ENCODE measurements at regions not wholly inside any gene's neighbourhood (a gene's known extent, or its start where the extent isn't known, plus 50 kb on each side); places are given as distances from the start of the nearest gene placed in this dataset.

DNA sequence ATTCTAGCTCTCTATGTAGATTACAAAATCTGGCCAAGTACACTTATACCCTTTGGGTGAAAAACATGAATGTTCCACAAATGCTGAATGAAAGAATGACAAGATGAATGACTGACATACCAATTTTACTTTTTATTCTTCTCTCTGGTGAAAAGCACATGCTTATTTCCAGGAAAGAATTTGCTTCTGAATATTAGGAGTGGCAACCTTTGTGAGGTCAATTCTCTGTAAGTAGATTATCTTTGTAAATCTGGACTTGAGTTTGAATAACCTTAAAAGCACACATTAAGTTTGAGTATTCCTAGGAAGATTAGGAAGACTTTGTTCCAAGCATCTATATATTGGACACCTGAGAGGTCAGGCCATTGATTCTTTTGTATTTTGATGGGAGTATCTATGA lies 78.1 kb upstream of the P2RY1 start:
- no peaks in the 10 kb centered on the region for H3K36me3 Mint-ChIP-seq (ENCODE audit: low read depth)
- no peaks in the 10 kb centered on the region for H3K27me3 Mint-ChIP-seq (ENCODE audit: insufficient read depth)
- no peaks in the 10 kb centered on the region for H3K4me1 Mint-ChIP-seq (ENCODE audit: low read depth)
- DNase-seq = no peak
- H3K27ac Mint-ChIP-seq = no peak overlapping the region
- TF ChIP-seq, protein P1, sequence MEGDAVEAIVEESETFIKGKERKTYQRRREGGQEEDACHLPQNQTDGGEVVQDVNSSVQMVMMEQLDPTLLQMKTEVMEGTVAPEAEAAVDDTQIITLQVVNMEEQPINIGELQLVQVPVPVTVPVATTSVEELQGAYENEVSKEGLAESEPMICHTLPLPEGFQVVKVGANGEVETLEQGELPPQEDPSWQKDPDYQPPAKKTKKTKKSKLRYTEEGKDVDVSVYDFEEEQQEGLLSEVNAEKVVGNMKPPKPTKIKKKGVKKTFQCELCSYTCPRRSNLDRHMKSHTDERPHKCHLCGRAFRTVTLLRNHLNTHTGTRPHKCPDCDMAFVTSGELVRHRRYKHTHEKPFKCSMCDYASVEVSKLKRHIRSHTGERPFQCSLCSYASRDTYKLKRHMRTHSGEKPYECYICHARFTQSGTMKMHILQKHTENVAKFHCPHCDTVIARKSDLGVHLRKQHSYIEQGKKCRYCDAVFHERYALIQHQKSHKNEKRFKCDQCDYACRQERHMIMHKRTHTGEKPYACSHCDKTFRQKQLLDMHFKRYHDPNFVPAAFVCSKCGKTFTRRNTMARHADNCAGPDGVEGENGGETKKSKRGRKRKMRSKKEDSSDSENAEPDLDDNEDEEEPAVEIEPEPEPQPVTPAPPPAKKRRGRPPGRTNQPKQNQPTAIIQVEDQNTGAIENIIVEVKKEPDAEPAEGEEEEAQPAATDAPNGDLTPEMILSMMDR (IDR thresholded peaks at IDR 0.05) = no peak
- peaks cover 18% of the 10 kb centered on the region for H3K9me3 Mint-ChIP-seq
- H3K4me3 Mint-ChIP-seq = no peak overlapping the region

DNA sequence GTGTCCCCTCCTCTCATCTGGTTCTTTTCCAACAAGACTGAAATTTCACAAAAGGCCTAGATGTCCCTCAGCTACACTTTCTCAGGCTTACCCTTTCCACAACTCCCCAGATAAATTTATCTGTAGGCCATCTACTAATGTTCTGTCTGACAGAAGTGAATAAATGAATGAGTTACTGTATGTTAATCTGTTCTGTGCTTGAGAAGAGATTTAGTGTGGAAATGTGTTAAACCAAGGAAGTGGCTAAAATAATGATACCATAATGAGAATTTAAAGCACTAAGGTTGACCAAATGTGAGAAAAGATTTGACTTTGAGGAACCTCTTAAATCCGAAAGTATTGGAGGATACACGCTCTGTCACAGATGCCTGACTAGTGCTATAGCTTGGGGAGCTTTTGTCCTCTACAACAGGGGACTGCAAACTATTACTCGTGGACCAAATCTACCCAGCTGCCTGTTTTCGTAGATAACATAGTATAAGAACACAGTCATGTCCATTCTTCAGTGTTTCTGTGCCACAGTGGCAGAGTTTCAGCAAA lies 74.8 kb upstream of the P2RY1 start:
- Mint-ChIP-seq H3K4me1 (ENCODE audit: low read depth) (no peaks in the 10 kb centered on the region), H3K4me3 (no peak overlapping the region), H3K36me3 (ENCODE audit: low read depth) (peaks cover 3% of the 10 kb centered on the region), H3K27me3 (ENCODE audit: insufficient read depth) (no peaks in the 10 kb centered on the region; the same call in 1 of the 2 replicates), H3K27ac (no peak overlapping the region), H3K9me3 (peaks cover 34% of the 10 kb centered on the region)
- TF ChIP-seq, protein P1 (IDR thresholded peaks at IDR 0.05) = no peak
- DNase-seq = no peak

DNA sequence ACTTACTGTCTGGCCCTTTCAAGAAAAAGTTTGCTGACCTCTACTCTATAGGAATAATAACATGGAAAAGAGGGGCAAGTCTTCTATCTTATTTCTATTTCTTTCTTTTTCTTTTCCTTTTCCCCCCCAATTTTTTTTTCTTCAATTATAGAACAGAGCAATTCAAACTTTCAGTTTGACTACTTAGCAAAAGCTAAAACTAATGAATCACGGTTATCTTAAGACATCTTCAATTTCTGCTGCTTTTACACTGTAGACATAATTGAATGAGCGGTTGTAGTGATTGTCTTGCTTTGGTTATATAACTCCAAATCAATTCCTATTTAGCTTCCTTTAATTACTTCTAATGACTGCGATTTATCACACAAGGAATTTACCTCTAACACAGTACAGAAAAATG lies 74.3 kb upstream of the P2RY1 start:
- H3K27me3 Mint-ChIP-seq (ENCODE audit: insufficient read depth) = no peaks in the 10 kb centered on the region; the same call in 1 of the 2 replicates
- TF ChIP-seq, protein P1 (IDR thresholded peaks at IDR 0.05) = no peak
- H3K4me3 Mint-ChIP-seq = no peak overlapping the region
- H3K27ac Mint-ChIP-seq = no peak overlapping the region
- no peak for DNase-seq
- peaks cover 8% of the 10 kb centered on the region for H3K36me3 Mint-ChIP-seq (ENCODE audit: low read depth)
- no peaks in the 10 kb centered on the region for H3K4me1 Mint-ChIP-seq (ENCODE audit: low read depth)
- peaks cover 38% of the 10 kb centered on the region for H3K9me3 Mint-ChIP-seq

DNA sequence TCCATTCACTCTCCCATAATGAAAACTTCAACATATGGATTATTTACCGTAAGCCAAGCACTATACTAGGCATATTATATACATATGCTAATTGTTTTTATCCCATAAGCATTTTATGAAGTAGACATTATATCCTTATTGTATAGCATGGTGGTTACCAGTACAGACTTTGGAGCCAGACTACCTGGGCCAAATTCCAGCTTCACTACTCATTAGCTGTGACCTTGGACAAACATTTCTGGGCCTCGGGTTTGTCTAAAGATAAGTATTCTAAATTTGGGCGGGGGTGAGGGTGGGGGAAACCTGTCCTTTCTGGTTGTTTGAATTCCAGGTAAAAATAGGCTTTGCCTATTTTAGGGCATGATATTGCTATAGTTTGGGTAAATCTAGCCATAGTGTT lies 66.5 kb upstream of the P2RY1 start:
- Mint-ChIP-seq H3K27me3 (ENCODE audit: insufficient read depth) (no peaks in the 10 kb centered on the region; the same call in 1 of the 2 replicates), H3K4me3 (no peak overlapping the region), H3K27ac (no peak overlapping the region), H3K9me3 (peaks cover 46% of the 10 kb centered on the region), H3K4me1 (ENCODE audit: low read depth) (no peaks in the 10 kb centered on the region), H3K36me3 (ENCODE audit: low read depth) (peaks cover 8% of the 10 kb centered on the region)
- DNase-seq = no peak
- TF ChIP-seq, protein P1 (IDR thresholded peaks at IDR 0.05) = no peak

DNA sequence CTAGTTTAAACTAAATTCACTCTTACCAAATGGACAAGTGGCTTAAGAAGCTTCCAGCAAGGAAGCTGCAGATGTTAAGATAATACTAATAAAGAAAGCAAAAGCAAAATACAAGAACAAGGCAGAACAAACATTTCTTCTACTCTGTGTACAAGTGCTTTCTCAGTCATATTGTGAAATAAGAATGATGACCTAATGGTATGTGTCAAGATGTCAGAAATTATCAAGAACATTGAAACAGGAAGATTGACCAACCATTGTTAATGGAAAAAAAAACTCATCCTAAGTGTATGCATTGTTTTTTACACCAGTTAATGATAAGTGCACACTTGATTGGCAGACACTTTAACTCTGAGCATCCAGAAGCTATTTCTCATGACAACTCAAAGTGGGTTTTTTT lies 65.4 kb upstream of the P2RY1 start:
- H3K36me3 Mint-ChIP-seq (ENCODE audit: low read depth) = peaks cover 8% of the 10 kb centered on the region
- no peaks in the 10 kb centered on the region for H3K4me1 Mint-ChIP-seq (ENCODE audit: low read depth)
- DNase-seq = no peak
- no peaks in the 10 kb centered on the region; the same call in 1 of the 2 replicates for H3K27me3 Mint-ChIP-seq (ENCODE audit: insufficient read depth)
- TF ChIP-seq, protein P1 (IDR thresholded peaks at IDR 0.05) = no peak
- no peak overlapping the region for H3K4me3 Mint-ChIP-seq
- no peak overlapping the region for H3K27ac Mint-ChIP-seq
- peaks cover 45% of the 10 kb centered on the region for H3K9me3 Mint-ChIP-seq

DNA sequence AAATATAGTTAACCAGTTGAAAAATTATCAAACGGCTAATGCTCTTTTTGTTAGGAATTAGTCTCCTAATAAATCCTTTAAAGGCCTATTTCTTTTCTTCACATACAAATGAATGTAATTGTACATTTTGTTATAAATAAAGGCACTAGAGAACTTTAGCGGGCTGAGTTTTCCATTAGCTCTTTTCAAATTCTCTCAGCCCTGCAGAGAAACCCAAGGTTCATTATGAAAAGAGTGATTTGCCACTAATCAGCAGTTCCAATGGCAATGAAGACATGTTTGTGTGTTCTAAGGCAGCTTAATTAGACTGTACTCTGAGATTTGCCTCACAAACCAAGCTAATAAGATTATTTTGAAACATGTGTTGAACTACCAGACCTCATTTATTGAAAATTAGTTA lies 64.6 kb upstream of the P2RY1 start:
- no peak for DNase-seq
- no peak overlapping the region for H3K27ac Mint-ChIP-seq
- no peak overlapping the region for H3K4me3 Mint-ChIP-seq
- H3K27me3 Mint-ChIP-seq (ENCODE audit: insufficient read depth) = no peaks in the 10 kb centered on the region
- TF ChIP-seq, protein P1 (IDR thresholded peaks at IDR 0.05) = no peak
- H3K36me3 Mint-ChIP-seq (ENCODE audit: low read depth) = peaks cover 2% of the 10 kb centered on the region
- no peaks in the 10 kb centered on the region for H3K4me1 Mint-ChIP-seq (ENCODE audit: low read depth)
- peaks cover 38% of the 10 kb centered on the region for H3K9me3 Mint-ChIP-seq

Data from HFFc6 (cell line).